SK-N-SH (cell line): ENCODE measurements at regions not wholly inside any gene's neighbourhood (a gene's known extent, or its start where the extent isn't known, plus 50 kb on each side); places are given as distances from the start of the nearest gene placed in this dataset.

Source experiments
- CTCF ChIA-PET: fragments of 300-600, 350-600 bp; formaldehyde crosslinking; extraction: SDS; loops from one replicate; lab custom pipeline; 2021; lab: Yijun Ruan, JAX
- POLR2A ChIA-PET: fragments of 350-600 bp; sonication (Branson Sonifier 250); formaldehyde crosslinking; extraction: SDS; loops from one replicate; lab custom pipeline; 2020; ENCODE audit warnings: antibody characterized with exemption, inconsistent platforms; lab: Yijun Ruan, JAX
- DNase-seq: peaks from one replicate; pipeline ENCODE4 v3.0.0; 2012
- H2AFZ ChIP-seq: fragments of 200-600 bp; sonication (generic); 2 replicates; pipeline ENCODE4 v1.8.1; 2016; ENCODE audit warnings: antibody characterized with exemption, mild to moderate bottlenecking, low read depth
- H3F3A ChIP-seq: fragments of 200-600 bp; sonication (generic); replicated peaks from 2 replicates; pipeline ENCODE3; 2016; ENCODE audit warnings: antibody characterized with exemption, mild to moderate bottlenecking; ENCODE audit not compliant: insufficient read depth
- H3K27ac ChIP-seq, 2 experiments: fragments of 200-500 bp in 1 of 2; fragments of 200-600 bp in 1 of 2; sonication (Bioruptor generic) in 1 of 2; sonication (generic), shearing (Covaris generic) in 1 of 2; 2 replicates each; pipeline versions ENCODE4 v1.5.1 to v1.6.1; 2014 to 2016; ENCODE audit warnings: low read depth in 2 of 2, inconsistent platforms in 1 of 2, low read length in 1 of 2, mild to moderate bottlenecking in 1 of 2, mixed read lengths in 1 of 2
- H3K27me3 ChIP-seq: fragments of 200-600 bp; sonication (generic), shearing (Covaris generic); 2 replicates; pipeline ENCODE4 v1.6.1; 2016; ENCODE audit warnings: mixed run types; ENCODE audit not compliant: insufficient read depth
- H3K36me3 ChIP-seq, 2 experiments: fragments of 200-500 bp in 1 of 2; fragments of 200-600 bp in 1 of 2; sonication (Bioruptor generic) in 1 of 2; sonication (generic) in 1 of 2; replicated peaks in 1 of 2; 2 replicates each; pipeline versions ENCODE3 to v1.5.1; 2014 to 2016; ENCODE audit warnings: low read length in 1 of 2, mild to moderate bottlenecking in 1 of 2; ENCODE audit not compliant: insufficient read depth in 2 of 2, control insufficient read depth in 1 of 2
- H3K4me1 ChIP-seq, 2 experiments: fragments of 200-500 bp in 1 of 2; fragments of 200-600 bp in 1 of 2; sonication (Bioruptor generic) in 1 of 2; sonication (generic), shearing (Covaris generic) in 1 of 2; 2 replicates each; pipeline versions ENCODE4 v1.5.1 to v1.6.1; 2014 to 2016; ENCODE audit warnings: low read depth in 1 of 2, low read length in 1 of 2, mixed run types in 1 of 2; ENCODE audit not compliant: insufficient read depth in 2 of 2, control insufficient read depth in 1 of 2
- H3K4me2 ChIP-seq: fragments of 200-600 bp; sonication (generic), shearing (Covaris generic); 2 replicates; pipeline ENCODE4 v1.6.1; 2017; ENCODE audit warnings: mixed run types
- H3K4me3 ChIP-seq, 2 experiments: fragments of 200-500 bp in 1 of 2; fragments of 200-600 bp in 1 of 2; sonication (Bioruptor generic) in 1 of 2; sonication (generic), shearing (Covaris generic) in 1 of 2; 2 replicates each; pipeline versions ENCODE4 v1.5.1 to v1.8.1; 2014 to 2016; ENCODE audit warnings: low read depth in 2 of 2, inconsistent platforms in 1 of 2, low read length in 1 of 2, mild to moderate bottlenecking in 1 of 2, mixed read lengths in 1 of 2, moderate library complexity in 1 of 2
- H3K79me2 ChIP-seq: fragments of 200-600 bp; sonication (generic); 2 replicates; pipeline ENCODE4 v1.8.1; 2017; ENCODE audit warnings: mild to moderate bottlenecking; ENCODE audit not compliant: insufficient read depth
- H3K9ac ChIP-seq: fragments of 200-600 bp; sonication (generic); 2 replicates; pipeline ENCODE4 v1.6.1; 2017; ENCODE audit warnings: mixed run types
- H3K9me2 ChIP-seq: fragments of 200-600 bp; sonication (generic); 2 replicates; pipeline ENCODE4 v1.6.1; 2017; ENCODE audit warnings: mixed run types
- H3K9me3 ChIP-seq: fragments of 200-600 bp; sonication (generic); 2 replicates; pipeline ENCODE4 v1.6.1; 2017; ENCODE audit warnings: mixed run types, mild to moderate bottlenecking, moderate library complexity
- H4K20me1 ChIP-seq: fragments of 200-600 bp; sonication (generic); 2 replicates; pipeline ENCODE4 v1.6.1; 2017; ENCODE audit warnings: mild to moderate bottlenecking, mixed run types; ENCODE audit not compliant: insufficient read depth
- CHD2 ChIP-seq: fragments of 150-350 bp; IDR thresholded peaks from 2 replicates; pipeline ENCODE4 v1.6.1; 2018; ENCODE audit warnings: low read length; ENCODE audit not compliant: partially characterized antibody
- ELF1 ChIP-seq: IDR thresholded peaks from 2 replicates; pipeline ENCODE4 v1.4.0; 2012
- FOXM1 ChIP-seq: IDR thresholded peaks from 2 replicates; pipeline ENCODE4 v1.4.0; 2012; ENCODE audit warnings: low read depth, mild to moderate bottlenecking
- GABPA ChIP-seq: IDR thresholded peaks from 2 replicates; pipeline ENCODE4 v1.4.0; 2012; ENCODE audit warnings: low read depth, mild to moderate bottlenecking
- MXI1 ChIP-seq: IDR thresholded peaks from 2 replicates; pipeline ENCODE4 v1.6.1; 2012; ENCODE audit warnings: mild to moderate bottlenecking, low read depth, low read length, improper control_type of control experiment
- POLR2AphosphoS5 ChIP-seq: IDR thresholded peaks from 2 replicates; pipeline ENCODE4 v1.6.1; 2012; ENCODE audit warnings: low read depth, low read length
- RAD21 ChIP-seq: IDR thresholded peaks from 2 replicates; pipeline ENCODE4 v1.6.1; 2012; ENCODE audit warnings: mild to moderate bottlenecking, low read length
- RCOR1 ChIP-seq: fragments of 150-350 bp; IDR thresholded peaks from 2 replicates; pipeline ENCODE4 v1.6.1; 2017; ENCODE audit warnings: antibody characterized with exemption, low read length
- RFX5 ChIP-seq: IDR thresholded peaks from 2 replicates; pipeline ENCODE4 v1.6.1; 2012; ENCODE audit warnings: mild to moderate bottlenecking, improper control_type of control experiment, low read length
- RXRA ChIP-seq: IDR thresholded peaks from 2 replicates; pipeline ENCODE4 v1.4.0; 2012; ENCODE audit warnings: low read depth, mild to moderate bottlenecking, borderline replicate concordance
- SIN3A ChIP-seq: IDR thresholded peaks from 2 replicates; pipeline ENCODE4 v1.6.1; 2012; ENCODE audit warnings: low read depth, mild to moderate bottlenecking, low read length, moderate library complexity, borderline replicate concordance
- SMC3 ChIP-seq: IDR thresholded peaks from 2 replicates; pipeline ENCODE4 v1.6.1; 2012; ENCODE audit warnings: low read depth, low read length, improper control_type of control experiment
- TEAD4 ChIP-seq: IDR thresholded peaks from 2 replicates; pipeline ENCODE4 v1.4.0; 2012; ENCODE audit warnings: mild to moderate bottlenecking, borderline replicate concordance; ENCODE audit not compliant: insufficient read depth
- YY1 ChIP-seq: IDR thresholded peaks from 2 replicates; pipeline ENCODE4 v1.4.0; 2012; ENCODE audit warnings: low read depth, mild to moderate bottlenecking
- WGBS: methylation state at CpG from one replicate; pipeline ENCODE4 v1.1.6; 2017; ENCODE audit warnings: low lambda C conversion rate; 5-methylcytosine and 5-hydroxymethylcytosine counted together
- TF ChIP-seq, protein P1 (sequence below): IDR thresholded peaks from 2 replicates; pipeline ENCODE4 v1.4.0; 2012; ENCODE audit warnings: low read depth, borderline replicate concordance
- TF ChIP-seq, protein P2 (sequence below): IDR thresholded peaks from 2 replicates; pipeline ENCODE4 v1.4.0; 2012; ENCODE audit warnings: low read depth
- TF ChIP-seq, protein P3 (sequence below): IDR thresholded peaks from 2 replicates; pipeline ENCODE4 v1.6.1; 2012; ENCODE audit warnings: mild to moderate bottlenecking, low read depth, low read length, moderate library complexity

DNA sequence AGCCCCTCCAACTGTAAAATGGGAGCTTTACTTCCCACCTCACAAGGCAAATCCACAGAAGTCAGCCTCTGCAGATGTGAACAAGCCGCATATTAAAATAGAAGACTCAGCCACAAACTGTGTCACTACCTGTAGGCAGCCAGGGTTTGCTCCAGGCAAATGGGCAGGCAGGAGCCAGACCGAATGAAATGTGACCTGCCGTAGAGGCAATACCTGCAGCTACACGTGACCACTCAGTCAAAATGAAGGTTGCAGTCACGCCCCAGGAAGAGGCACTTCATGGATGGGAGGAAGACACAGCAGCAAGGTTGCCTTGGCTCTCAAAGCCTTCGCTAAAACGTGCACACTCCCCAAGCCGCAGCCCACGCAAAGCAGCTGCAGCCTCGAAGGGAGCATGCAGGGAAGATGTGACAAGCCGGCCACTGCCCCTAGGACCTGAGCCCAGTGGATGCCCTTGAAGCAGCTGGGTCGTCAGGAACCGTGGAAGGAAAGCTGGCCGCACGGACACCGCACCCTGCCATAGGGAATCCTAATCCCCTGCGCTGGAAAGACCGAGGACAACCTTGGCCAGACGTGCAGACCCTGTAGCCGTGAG, 53.1 kb downstream of the SHANK2 start:
- Histone ChIP-seq H3K9ac (no peak overlapping the region), H3K4me3 (no peak overlapping the region), H3K9me3 (no peaks in the 10 kb centered on the region), H3K36me3 (no peaks in the 10 kb centered on the region), H3K27me3 (no peaks in the 10 kb centered on the region), H4K20me1 (no peaks in the 10 kb centered on the region), H3K4me2 (no peak overlapping the region), H3K27ac (no peak overlapping the region), H3K4me1 (no peaks in the 10 kb centered on the region), H2AFZ (no peak overlapping the region), H3K79me2 (no peaks in the 10 kb centered on the region), H3F3A (no peaks in the 10 kb centered on the region), H3K9me2 (no peaks in the 10 kb centered on the region)
- POLR2A ChIA-PET: no interaction called here
- no peak for DNase-seq
- WGBS: 51% methylated on average over 13 of the region's 20 CpGs
- CTCF ChIA-PET: no interaction called here
- TF ChIP-seq RFX5 (no peak), SMC3 (no peak), SIN3A (no peak), MXI1 (no peak), RAD21 (no peak), RCOR1 (no peak), ELF1 (no peak), GABPA (no peak), FOXM1 (no peak), CHD2 (no peak), RXRA (no peak), POLR2AphosphoS5 (no peak), TEAD4 (no peak), YY1 (no peak)
- TF ChIP-seq, protein P1, sequence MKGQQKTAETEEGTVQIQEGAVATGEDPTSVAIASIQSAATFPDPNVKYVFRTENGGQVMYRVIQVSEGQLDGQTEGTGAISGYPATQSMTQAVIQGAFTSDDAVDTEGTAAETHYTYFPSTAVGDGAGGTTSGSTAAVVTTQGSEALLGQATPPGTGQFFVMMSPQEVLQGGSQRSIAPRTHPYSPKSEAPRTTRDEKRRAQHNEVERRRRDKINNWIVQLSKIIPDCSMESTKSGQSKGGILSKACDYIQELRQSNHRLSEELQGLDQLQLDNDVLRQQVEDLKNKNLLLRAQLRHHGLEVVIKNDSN: no peak
- TF ChIP-seq, protein P2, sequence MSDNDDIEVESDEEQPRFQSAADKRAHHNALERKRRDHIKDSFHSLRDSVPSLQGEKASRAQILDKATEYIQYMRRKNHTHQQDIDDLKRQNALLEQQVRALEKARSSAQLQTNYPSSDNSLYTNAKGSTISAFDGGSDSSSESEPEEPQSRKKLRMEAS: no peak
- TF ChIP-seq, protein P3, sequence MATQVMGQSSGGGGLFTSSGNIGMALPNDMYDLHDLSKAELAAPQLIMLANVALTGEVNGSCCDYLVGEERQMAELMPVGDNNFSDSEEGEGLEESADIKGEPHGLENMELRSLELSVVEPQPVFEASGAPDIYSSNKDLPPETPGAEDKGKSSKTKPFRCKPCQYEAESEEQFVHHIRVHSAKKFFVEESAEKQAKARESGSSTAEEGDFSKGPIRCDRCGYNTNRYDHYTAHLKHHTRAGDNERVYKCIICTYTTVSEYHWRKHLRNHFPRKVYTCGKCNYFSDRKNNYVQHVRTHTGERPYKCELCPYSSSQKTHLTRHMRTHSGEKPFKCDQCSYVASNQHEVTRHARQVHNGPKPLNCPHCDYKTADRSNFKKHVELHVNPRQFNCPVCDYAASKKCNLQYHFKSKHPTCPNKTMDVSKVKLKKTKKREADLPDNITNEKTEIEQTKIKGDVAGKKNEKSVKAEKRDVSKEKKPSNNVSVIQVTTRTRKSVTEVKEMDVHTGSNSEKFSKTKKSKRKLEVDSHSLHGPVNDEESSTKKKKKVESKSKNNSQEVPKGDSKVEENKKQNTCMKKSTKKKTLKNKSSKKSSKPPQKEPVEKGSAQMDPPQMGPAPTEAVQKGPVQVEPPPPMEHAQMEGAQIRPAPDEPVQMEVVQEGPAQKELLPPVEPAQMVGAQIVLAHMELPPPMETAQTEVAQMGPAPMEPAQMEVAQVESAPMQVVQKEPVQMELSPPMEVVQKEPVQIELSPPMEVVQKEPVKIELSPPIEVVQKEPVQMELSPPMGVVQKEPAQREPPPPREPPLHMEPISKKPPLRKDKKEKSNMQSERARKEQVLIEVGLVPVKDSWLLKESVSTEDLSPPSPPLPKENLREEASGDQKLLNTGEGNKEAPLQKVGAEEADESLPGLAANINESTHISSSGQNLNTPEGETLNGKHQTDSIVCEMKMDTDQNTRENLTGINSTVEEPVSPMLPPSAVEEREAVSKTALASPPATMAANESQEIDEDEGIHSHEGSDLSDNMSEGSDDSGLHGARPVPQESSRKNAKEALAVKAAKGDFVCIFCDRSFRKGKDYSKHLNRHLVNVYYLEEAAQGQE: no peak
